Esophagus squamous epithelium (tissue), 5 donors: ENCODE measurements at regions not wholly inside any gene's neighbourhood (a gene's known extent, or its start where the extent isn't known, plus 50 kb on each side); places are given as distances from the start of the nearest gene placed in this dataset.

Source experiments
- DNase-seq: peaks from one replicate; lab custom pipeline; 2025; lab: John Stamatoyannopoulos, UW
- H3K27ac ChIP-seq, 4 donors: fragments of 200-600 bp; sonication (generic); one replicate each; pipeline ENCODE4 v1.5.1; 2016 to 2019; ENCODE audit warnings: mild to moderate bottlenecking in 1 of 4
- H3K27me3 ChIP-seq, 4 donors: fragments of 200-600 bp; sonication (generic); 1 replicate in 3 of 4; 2 replicates in 1 of 4; pipeline versions ENCODE4 v1.5.1 to v1.6.0; 2017 to 2021; ENCODE audit warnings: antibody characterized with exemption in 1 of 4
- H3K36me3 ChIP-seq, 3 donors: fragments of 200-600 bp; sonication (generic); one replicate each; pipeline ENCODE4 v1.5.1; 2016 to 2019
- H3K4me1 ChIP-seq, 3 donors: fragments of 200-600 bp; sonication (generic); one replicate each; pipeline ENCODE4 v1.5.1; 2017 to 2019
- H3K4me3 ChIP-seq, 4 donors: fragments of 200-600 bp; sonication (generic); 1 replicate in 3 of 4; 2 replicates in 1 of 4; pipeline ENCODE4 v1.5.1; 2016 to 2019; ENCODE audit warnings: mild to moderate bottlenecking in 2 of 4, moderate library complexity in 1 of 4
- H3K9me3 ChIP-seq, 3 donors: fragments of 200-600 bp; sonication (generic); one replicate each; pipeline ENCODE4 v1.5.1; 2016 to 2019
- POLR2A ChIP-seq, 4 donors: fragments of 450-650 bp; IDR thresholded peaks; one replicate each; pipeline ENCODE4 v1.6.1; 2017; ENCODE audit warnings: antibody characterized with exemption in 4 of 4, mild to moderate bottlenecking in 4 of 4, moderate library complexity in 3 of 4
- WGBS, 2 donors: methylation state at CpG; one replicate each; pipeline ENCODE4 v1.1.5; 2018; 5-methylcytosine and 5-hydroxymethylcytosine counted together
- intact Hi-C: fragments of 100-400 bp; cut with DNase I; formaldehyde crosslinking; loops from one replicate; pipeline ENCODE4 v1.15.0; 2022
- TF ChIP-seq, protein P1 (sequence below), 6 experiments: fragments of 450-650 bp in 4 of 6; fragments of 200-600 bp in 2 of 6; sonication (generic) in 2 of 6; IDR thresholded peaks; one replicate each; pipeline ENCODE4 v1.5.1; 2016 to 2019; ENCODE audit warnings: antibody characterized with exemption in 6 of 6, mild to moderate bottlenecking in 4 of 6, moderate library complexity in 4 of 6
- donor health status: DM: yes; HTN: yes; CAD: no.

DNA sequence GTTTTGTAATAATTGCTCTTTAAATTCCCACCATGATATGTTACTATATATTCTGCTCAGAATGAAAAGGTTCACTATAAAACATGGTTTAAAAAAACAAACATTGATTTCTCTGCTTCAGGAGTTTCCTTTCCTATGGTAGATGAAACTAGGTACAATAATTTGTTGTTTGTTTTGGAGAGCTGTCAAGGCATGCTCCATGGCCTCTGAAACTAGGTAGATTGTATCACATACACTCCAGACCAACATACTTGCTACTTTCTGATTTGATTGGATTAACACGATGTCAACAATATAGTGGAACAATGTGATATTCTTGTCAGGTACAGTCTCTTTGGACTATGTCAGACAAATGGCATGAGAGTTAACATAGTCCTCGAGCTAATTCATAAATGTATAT, 452.7 kb upstream of the CDH9 start:
- Histone ChIP-seq H3K9me3 (no peaks in the 10 kb centered on the region), H3K27ac (no peak overlapping the region), H3K4me3 (no peak overlapping the region), H3K4me1 (no peaks in the 10 kb centered on the region), H3K36me3 (no peaks in the 10 kb centered on the region), H3K27me3 (no peaks in the 10 kb centered on the region)
- no peak for DNase-seq
- WGBS, 2 donors, result 34 to 56% methylated on average over 2 of the region's 2 CpGs
- intact Hi-C loops, result no loop called here
- no peak for TF ChIP-seq POLR2A (IDR thresholded peaks at IDR 0.05)
- TF ChIP-seq, protein P1, sequence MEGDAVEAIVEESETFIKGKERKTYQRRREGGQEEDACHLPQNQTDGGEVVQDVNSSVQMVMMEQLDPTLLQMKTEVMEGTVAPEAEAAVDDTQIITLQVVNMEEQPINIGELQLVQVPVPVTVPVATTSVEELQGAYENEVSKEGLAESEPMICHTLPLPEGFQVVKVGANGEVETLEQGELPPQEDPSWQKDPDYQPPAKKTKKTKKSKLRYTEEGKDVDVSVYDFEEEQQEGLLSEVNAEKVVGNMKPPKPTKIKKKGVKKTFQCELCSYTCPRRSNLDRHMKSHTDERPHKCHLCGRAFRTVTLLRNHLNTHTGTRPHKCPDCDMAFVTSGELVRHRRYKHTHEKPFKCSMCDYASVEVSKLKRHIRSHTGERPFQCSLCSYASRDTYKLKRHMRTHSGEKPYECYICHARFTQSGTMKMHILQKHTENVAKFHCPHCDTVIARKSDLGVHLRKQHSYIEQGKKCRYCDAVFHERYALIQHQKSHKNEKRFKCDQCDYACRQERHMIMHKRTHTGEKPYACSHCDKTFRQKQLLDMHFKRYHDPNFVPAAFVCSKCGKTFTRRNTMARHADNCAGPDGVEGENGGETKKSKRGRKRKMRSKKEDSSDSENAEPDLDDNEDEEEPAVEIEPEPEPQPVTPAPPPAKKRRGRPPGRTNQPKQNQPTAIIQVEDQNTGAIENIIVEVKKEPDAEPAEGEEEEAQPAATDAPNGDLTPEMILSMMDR (IDR thresholded peaks at IDR 0.05), result no peak

- intact Hi-C loops, result no loop called here
- TF ChIP-seq, protein P1 (IDR thresholded peaks at IDR 0.05), result no peak
- TF ChIP-seq POLR2A (IDR thresholded peaks at IDR 0.05), result no peak
- Histone ChIP-seq H3K4me1 (no peaks in the 10 kb centered on the region), H3K4me3 (no peak overlapping the region), H3K27me3 (no peaks in the 10 kb centered on the region), H3K9me3 (no peaks in the 10 kb centered on the region), H3K36me3 (no peaks in the 10 kb centered on the region), H3K27ac (no peak overlapping the region)
- DNase-seq, result no peak
- 59 to 62% methylated on average over 1 of the region's 1 CpG for WGBS, 2 donors
Measured at GRCh38 chr5:27489701-27490100, 451.3 kb upstream of the CDH9 start.

GRCh38 chr5:27482663-27483062, 444.3 kb upstream of the CDH9 start:
- H3K9me3 ChIP-seq, result no peaks in the 10 kb centered on the region
- no peaks in the 10 kb centered on the region for H3K27me3 ChIP-seq
- H3K4me1 ChIP-seq, result no peaks in the 10 kb centered on the region
- 55 to 83% methylated on average over 1 of the region's 1 CpG for WGBS, 2 donors
- H3K27ac ChIP-seq, result no peak overlapping the region
- TF ChIP-seq POLR2A (IDR thresholded peaks at IDR 0.05), result no peak
- TF ChIP-seq, protein P1 (IDR thresholded peaks at IDR 0.05), result no peak
- no peak for DNase-seq
- intact Hi-C loops, result no loop called here
- no peak overlapping the region for H3K4me3 ChIP-seq
- H3K36me3 ChIP-seq, result no peaks in the 10 kb centered on the region

GRCh38 chr5:27479859-27480258, 441.5 kb upstream of the CDH9 start:
- Histone ChIP-seq H3K27me3 (no peaks in the 10 kb centered on the region), H3K4me1 (no peaks in the 10 kb centered on the region), H3K36me3 (no peaks in the 10 kb centered on the region), H3K9me3 (peaks cover 0 to 11% (median 0%) of the 10 kb centered on the region in 3 donors), H3K27ac (no peak overlapping the region), H3K4me3 (no peak overlapping the region)
- intact Hi-C loops, result no loop called here
- no peak for TF ChIP-seq POLR2A (IDR thresholded peaks at IDR 0.05)
- TF ChIP-seq, protein P1 (IDR thresholded peaks at IDR 0.05), result no peak
- WGBS, 2 donors, result 63 to 65% methylated on average over 4 of the region's 4 CpGs
- DNase-seq, result no peak

DNA sequence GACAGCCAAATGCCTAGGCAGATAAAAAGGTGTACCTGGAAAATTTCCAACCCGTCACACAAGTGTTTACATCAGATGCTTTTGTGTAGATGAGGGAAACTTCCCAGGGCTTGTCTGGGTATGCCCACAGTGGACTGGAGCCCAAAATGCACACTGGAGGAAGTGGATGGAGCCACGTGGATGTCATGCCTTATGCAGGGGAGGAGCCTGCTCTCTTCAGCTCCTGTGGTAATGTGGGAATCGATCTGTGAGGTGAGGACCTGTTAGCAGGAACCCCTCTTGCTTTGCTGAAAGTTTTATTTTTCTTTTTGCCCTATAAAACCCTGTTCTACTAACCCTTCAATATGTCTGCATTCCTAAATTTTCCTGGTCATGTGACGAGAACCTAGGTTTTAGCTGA, 439.2 kb upstream of the CDH9 start:
- DNase-seq, result no peak
- Histone ChIP-seq H3K27me3 (no peaks in the 10 kb centered on the region), H3K36me3 (no peaks in the 10 kb centered on the region), H3K9me3 (peaks cover 0 to 11% (median 0%) of the 10 kb centered on the region in 3 donors), H3K27ac (no peak overlapping the region), H3K4me3 (no peak overlapping the region), H3K4me1 (no peaks in the 10 kb centered on the region)
- no peak for TF ChIP-seq POLR2A (IDR thresholded peaks at IDR 0.05)
- TF ChIP-seq, protein P1 (IDR thresholded peaks at IDR 0.05), result no peak
- 51 to 58% methylated on average over 4 of the region's 4 CpGs for WGBS, 2 donors
- intact Hi-C loops, result no loop called here
